VCaP (cell line): ENCODE measurements at regions not wholly inside any gene's neighbourhood (a gene's known extent, or its start where the extent isn't known, plus 50 kb on each side); places are given as distances from the start of the nearest gene placed in this dataset.

Experiments
- H3K27ac ChIP-seq: fragments of 450-650 bp; 2 replicates; pipeline ENCODE4 v1.5.1; 2017
- CTCF ChIP-seq: fragments of 450-650 bp; conservative IDR thresholded peaks from 2 replicates; pipeline ENCODE4 v1.5.1; 2017; ENCODE audit warnings: mild to moderate bottlenecking, moderate library complexity

GRCh38 chr7:116322541-116322940 is 112.2 kb downstream of the TES start:
- H3K27ac ChIP-seq, result no peak overlapping the region
- no peak for TF ChIP-seq CTCF

- no peak overlapping the region for H3K27ac ChIP-seq
- TF ChIP-seq CTCF, result no peak
Measured at GRCh38 chr7:116324582-116324981, 114.2 kb downstream of the TES start.

- no peak overlapping the region for H3K27ac ChIP-seq
- TF ChIP-seq CTCF, result no peak
Measured at GRCh38 chr7:116325517-116325916, 115.2 kb downstream of the TES start.

- H3K27ac ChIP-seq, result no peak overlapping the region
- TF ChIP-seq CTCF, result no peak
Measured at GRCh38 chr7:116327135-116327534, 116.8 kb downstream of the TES start.

GRCh38 chr7:116327752-116328151 is 117.4 kb downstream of the TES start:
- TF ChIP-seq CTCF, result no peak
- no peak overlapping the region for H3K27ac ChIP-seq

GRCh38 chr7:116328161-116328560 is 117.8 kb downstream of the TES start:
- TF ChIP-seq CTCF, result no peak
- no peak overlapping the region for H3K27ac ChIP-seq

- no peak overlapping the region for H3K27ac ChIP-seq
- TF ChIP-seq CTCF, result no peak
Measured at GRCh38 chr7:116329686-116330503, 119.6 kb downstream of the TES start.
